IMR-90 (cell line): ENCODE measurements at regions not wholly inside any gene's neighbourhood (a gene's known extent, or its start where the extent isn't known, plus 50 kb on each side); places are given as distances from the start of the nearest gene placed in this dataset.

Source experiments
- ATAC-seq: fragments of 200-7000 bp; cut with Tn5 transposase; 2 replicates; pipeline ENCODE4 v1.9.1; 2020; ENCODE audit warnings: low read depth, mild to moderate bottlenecking, moderate library complexity
- BruUV-seq: library from RNA; stranded (reverse); fragments of 400-500 nt; replicated peaks from 2 replicates; lab custom pipeline; 2021; lab: Mats Ljungman, UMichigan
- CTCF ChIA-PET: fragments of 300-600 bp; formaldehyde crosslinking; extraction: SDS; loops from one replicate; lab custom pipeline; 2021; ENCODE audit warnings: antibody characterized with exemption; lab: Yijun Ruan, JAX
- POLR2A ChIA-PET: fragments of 300-600 bp; sonication (Branson Sonifier 250); formaldehyde crosslinking; loops from one replicate; lab custom pipeline; 2022; ENCODE audit warnings: antibody characterized with exemption; ENCODE audit not compliant: unreplicated experiment; lab: Charles Lee
- DNase-seq: peaks from one replicate; pipeline ENCODE4 v3.0.0; 2013
- H2AFZ ChIP-seq: replicated peaks from 2 replicates; pipeline ENCODE3; 2013; ENCODE audit warnings: low read length, mild to moderate bottlenecking; ENCODE audit not compliant: poor library complexity
- H2AK5ac ChIP-seq: 2 replicates; pipeline ENCODE4 v1.6.1; 2013; ENCODE audit warnings: low read depth, low read length, inconsistent platforms
- H2AK9ac ChIP-seq: replicated peaks from 2 replicates; pipeline ENCODE3; 2013; ENCODE audit warnings: mild to moderate bottlenecking, low read depth, low read length, moderate library complexity; ENCODE audit not compliant: poor library complexity
- H2BK120ac ChIP-seq: 2 replicates; pipeline ENCODE4 v1.6.1; 2013; ENCODE audit warnings: low read depth, low read length, inconsistent platforms
- H2BK15ac ChIP-seq: 3 replicates; pipeline ENCODE4 v1.6.1; 2013; ENCODE audit warnings: low read depth, low read length, inconsistent platforms
- H2BK20ac ChIP-seq: 2 replicates; pipeline ENCODE4 v1.6.1; 2013; ENCODE audit warnings: low read depth, mild to moderate bottlenecking, inconsistent platforms, low read length, moderate library complexity
- H2BK5ac ChIP-seq: 2 replicates; pipeline ENCODE4 v1.6.1; 2013; ENCODE audit warnings: mild to moderate bottlenecking, low read depth, low read length, inconsistent platforms; ENCODE audit not compliant: poor library complexity, severe bottlenecking
- H3K14ac ChIP-seq: replicated peaks from 2 replicates; pipeline ENCODE4 v1.6.1; 2013; ENCODE audit warnings: low read depth, low read length, inconsistent platforms
- H3K18ac ChIP-seq: 2 replicates; pipeline ENCODE4 v1.6.1; 2013; ENCODE audit warnings: low read depth, low read length, control low read depth
- H3K23ac ChIP-seq: 2 replicates; pipeline ENCODE4 v1.6.1; 2013; ENCODE audit warnings: low read depth, low read length, inconsistent platforms
- H3K27ac ChIP-seq: 2 replicates; pipeline ENCODE4 v1.5.1; 2013; ENCODE audit warnings: mild to moderate bottlenecking, control low read depth, low read length; ENCODE audit not compliant: insufficient read depth
- H3K27me3 ChIP-seq: 2 replicates; pipeline ENCODE4 v1.6.1; 2013; ENCODE audit warnings: low read length; ENCODE audit not compliant: control insufficient read depth, insufficient read depth
- H3K36me3 ChIP-seq: 2 replicates; pipeline ENCODE4 v1.6.1; 2013; ENCODE audit warnings: low read length, mixed read lengths; ENCODE audit not compliant: control insufficient read depth, insufficient read depth
- H3K4ac ChIP-seq: 2 replicates; pipeline ENCODE4 v1.6.1; 2013; ENCODE audit warnings: low read depth, low read length, inconsistent platforms
- H3K4me1 ChIP-seq: 2 replicates; pipeline ENCODE4 v1.6.1; 2013; ENCODE audit warnings: low read length, mixed read lengths; ENCODE audit not compliant: control insufficient read depth, insufficient read depth
- H3K4me2 ChIP-seq: 2 replicates; pipeline ENCODE4 v1.6.1; 2013; ENCODE audit warnings: low read depth, mild to moderate bottlenecking, control low read depth, low read length, moderate library complexity
- H3K4me3 ChIP-seq: 2 replicates; pipeline ENCODE4 v1.5.1; 2013; ENCODE audit warnings: low read depth, mild to moderate bottlenecking, control low read depth, low read length, moderate library complexity; ENCODE audit not compliant: insufficient read depth
- H3K56ac ChIP-seq: 2 replicates; pipeline ENCODE4 v1.6.1; 2013; ENCODE audit warnings: low read length, inconsistent platforms; ENCODE audit not compliant: insufficient read depth; ENCODE audit errors: extremely low read depth
- H3K79me1 ChIP-seq, 2 experiments: 2 replicates each; pipeline ENCODE4 v1.6.1; 2013; ENCODE audit warnings: low read length in 2 of 2, inconsistent platforms in 1 of 2, low read depth in 1 of 2
- H3K9ac ChIP-seq: 2 replicates; pipeline ENCODE4 v1.6.1; 2013; ENCODE audit warnings: low read depth, low read length, control low read depth
- H3K9me1 ChIP-seq: 2 replicates; pipeline ENCODE4 v1.6.1; 2013; ENCODE audit warnings: low read length, inconsistent platforms; ENCODE audit not compliant: insufficient read depth
- H3K9me3 ChIP-seq: 2 replicates; pipeline ENCODE4 v1.6.1; 2013; ENCODE audit warnings: low read length; ENCODE audit not compliant: control insufficient read depth, insufficient read depth
- H4K20me1 ChIP-seq: 2 replicates; pipeline ENCODE4 v1.6.1; 2013; ENCODE audit warnings: low read length, inconsistent platforms; ENCODE audit not compliant: insufficient read depth
- H4K5ac ChIP-seq: 2 replicates; pipeline ENCODE4 v1.6.1; 2013; ENCODE audit warnings: mild to moderate bottlenecking, low read depth, low read length, control low read depth
- H4K8ac ChIP-seq, 2 experiments: 2 replicates each; pipeline ENCODE4 v1.6.1; 2013; ENCODE audit warnings: low read depth in 2 of 2, low read length in 2 of 2, control low read depth in 1 of 2, inconsistent platforms in 1 of 2
- H4K91ac ChIP-seq: 2 replicates; pipeline ENCODE4 v1.6.1; 2013; ENCODE audit warnings: low read depth, low read length, inconsistent platforms; ENCODE audit not compliant: insufficient read depth
- BHLHE40 ChIP-seq: fragments of 150-350 bp; IDR thresholded peaks from 2 replicates; pipeline ENCODE4 v1.6.1; 2016; ENCODE audit warnings: mild to moderate bottlenecking, low read depth, low read length
- CEBPB ChIP-seq: IDR thresholded peaks from 2 replicates; pipeline ENCODE4 v1.6.1; 2012; ENCODE audit warnings: low read depth, low read length, improper control_type of control experiment
- CHD1 ChIP-seq: IDR thresholded peaks from 2 replicates; pipeline ENCODE4 v1.6.1; 2012; ENCODE audit warnings: low read depth, low read length, improper control_type of control experiment
- MAFK ChIP-seq: IDR thresholded peaks from 2 replicates; pipeline ENCODE4 v1.6.1; 2012; ENCODE audit warnings: low read depth, low read length, improper control_type of control experiment
- MXI1 ChIP-seq: IDR thresholded peaks from 2 replicates; pipeline ENCODE4 v1.6.1; 2012; ENCODE audit warnings: low read depth, mild to moderate bottlenecking, low read length, moderate library complexity, borderline replicate concordance
- RCOR1 ChIP-seq: IDR thresholded peaks from 2 replicates; pipeline ENCODE4 v1.6.1; 2012; ENCODE audit warnings: mild to moderate bottlenecking, low read length, improper control_type of control experiment; ENCODE audit not compliant: insufficient replicate concordance
- SMC3 ChIP-seq: fragments of 150-350 bp; IDR thresholded peaks from 2 replicates; pipeline ENCODE4 v1.6.1; 2016; ENCODE audit warnings: low read depth, mild to moderate bottlenecking, antibody characterized with exemption, low read length, moderate library complexity
- WGBS, 2 experiments: methylation state at CpG; one replicate each; pipeline versions ENCODE4 v1.1.5 to v1.1.7; 2013; ENCODE audit warnings: missing lambda C conversion rate in 2 of 2; ENCODE audit not compliant: insufficient read length in 1 of 2; ENCODE audit errors: extremely low coverage in 2 of 2; 5-methylcytosine and 5-hydroxymethylcytosine counted together
- dilution Hi-C: fragments of 300-500 bp; cut with HindIII; formaldehyde crosslinking; loops from one replicate; pipeline ENCODE4 v1.14.3; 2018; ENCODE audit warnings: low sequenced_read_pairs; ENCODE audit not compliant: unreplicated experiment
- in situ Hi-C: fragments of 300-500 bp; cut with MboI; formaldehyde crosslinking; loops from 3 replicates; pipeline ENCODE4 v1.14.3; 2019; ENCODE audit warnings: low sequenced_read_pairs, inconsistent platforms, mixed read lengths
- intact Hi-C: fragments of 100-400 bp; cut with micrococcal nuclease; formaldehyde crosslinking; loops from 2 replicates; pipeline ENCODE4 v1.10.0; 2022
- TF ChIP-seq, protein P1 (sequence below): conservative IDR thresholded peaks from 2 replicates; pipeline ENCODE4 v1.5.1; 2012; ENCODE audit warnings: mild to moderate bottlenecking, low read depth, low read length, improper control_type of control experiment

DNA sequence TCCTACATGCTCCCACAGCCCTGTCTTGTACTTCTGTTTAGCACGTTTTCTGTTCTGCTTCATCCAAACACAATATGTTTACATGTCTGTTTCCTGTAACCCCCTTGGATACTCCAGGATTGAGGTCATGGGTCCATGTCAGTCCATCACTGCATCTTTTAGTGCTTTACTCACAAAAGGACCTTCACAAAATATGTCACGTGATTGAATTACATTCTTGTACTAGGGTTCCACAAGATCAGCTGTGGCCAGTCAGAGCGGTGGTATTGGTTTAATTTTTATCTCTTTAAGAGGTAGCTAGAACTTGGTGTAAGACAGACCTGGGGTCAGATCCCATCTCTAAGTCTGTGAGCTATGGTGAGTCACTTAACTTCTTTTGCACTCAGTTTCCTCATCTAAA is 201.2 kb upstream of the FAM78B start:
- no peaks in the 10 kb centered on the region for H3K9me1 ChIP-seq
- H2AK9ac ChIP-seq: no peak overlapping the region
- intact Hi-C loops: no loop called here

More for the DNA sequence above, 201.2 kb upstream of the FAM78B start:
- Histone ChIP-seq H3K9me3 (peaks cover 13% of the 10 kb centered on the region), H2BK120ac (no peak overlapping the region), H3K36me3 (no peaks in the 10 kb centered on the region), H2BK5ac (no peak overlapping the region), H3K27ac (no peak overlapping the region), H4K20me1 (no peaks in the 10 kb centered on the region), H3K4me1 (no peaks in the 10 kb centered on the region), H3K9ac (no peak overlapping the region), H3K79me1 (no peaks in the 10 kb centered on the region), H2AFZ (no peak overlapping the region), H4K5ac (no peak overlapping the region), H3K18ac (no peak overlapping the region), H3K27me3 (no peaks in the 10 kb centered on the region), H4K8ac (no peak overlapping the region), H3K56ac (no peak overlapping the region), H3K23ac (no peak overlapping the region), H3K4ac (no peak overlapping the region), H2BK15ac (no peak overlapping the region), H2AK5ac (no peak overlapping the region), H3K4me2 (no peak overlapping the region), H3K14ac (no peak overlapping the region), H2BK20ac (no peak overlapping the region), H3K4me3 (no peak overlapping the region), H4K91ac (no peak overlapping the region)
- WGBS, 2 experiments: no CpG with 5 or more reads among the region's 3 CpGs
- no peak for DNase-seq
- dilution Hi-C loops: no loop called here
- in situ Hi-C loops: no loop called here
- no peak for ATAC-seq
- ChIA-PET POLR2A (no interaction called here), CTCF (no interaction called here)
- BruUV-seq: no TSS peak
- no peak for TF ChIP-seq RCOR1
- no peak for TF ChIP-seq MAFK
- TF ChIP-seq BHLHE40: no peak
- TF ChIP-seq CEBPB: no peak
- TF ChIP-seq, protein P1, sequence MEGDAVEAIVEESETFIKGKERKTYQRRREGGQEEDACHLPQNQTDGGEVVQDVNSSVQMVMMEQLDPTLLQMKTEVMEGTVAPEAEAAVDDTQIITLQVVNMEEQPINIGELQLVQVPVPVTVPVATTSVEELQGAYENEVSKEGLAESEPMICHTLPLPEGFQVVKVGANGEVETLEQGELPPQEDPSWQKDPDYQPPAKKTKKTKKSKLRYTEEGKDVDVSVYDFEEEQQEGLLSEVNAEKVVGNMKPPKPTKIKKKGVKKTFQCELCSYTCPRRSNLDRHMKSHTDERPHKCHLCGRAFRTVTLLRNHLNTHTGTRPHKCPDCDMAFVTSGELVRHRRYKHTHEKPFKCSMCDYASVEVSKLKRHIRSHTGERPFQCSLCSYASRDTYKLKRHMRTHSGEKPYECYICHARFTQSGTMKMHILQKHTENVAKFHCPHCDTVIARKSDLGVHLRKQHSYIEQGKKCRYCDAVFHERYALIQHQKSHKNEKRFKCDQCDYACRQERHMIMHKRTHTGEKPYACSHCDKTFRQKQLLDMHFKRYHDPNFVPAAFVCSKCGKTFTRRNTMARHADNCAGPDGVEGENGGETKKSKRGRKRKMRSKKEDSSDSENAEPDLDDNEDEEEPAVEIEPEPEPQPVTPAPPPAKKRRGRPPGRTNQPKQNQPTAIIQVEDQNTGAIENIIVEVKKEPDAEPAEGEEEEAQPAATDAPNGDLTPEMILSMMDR: no peak
- TF ChIP-seq CHD1: no peak
- no peak for TF ChIP-seq MXI1
- no peak for TF ChIP-seq SMC3
